ENCODE measurements at regions not wholly inside any gene's neighbourhood (a gene's known extent, or its start where the extent isn't known, plus 50 kb on each side); places are given as distances from the start of the nearest gene placed in this dataset.

- Histone ChIP-seq H3K4me3 (ENCODE audit: low read depth, low read length, poor library complexity, severe bottlenecking) (no peak overlapping the region), H3K9me2 (ENCODE audit: low read depth, low read length) (no peaks in the 10 kb centered on the region), H3F3A (ENCODE audit: insufficient read depth, low read length) (no peaks in the 10 kb centered on the region), H3K27me3 (ENCODE audit: insufficient read depth, low read length) (no peaks in the 10 kb centered on the region), H3K9ac (ENCODE audit: low read length) (no peak overlapping the region), H3K79me2 (ENCODE audit: insufficient read depth, low read length) (no peaks in the 10 kb centered on the region), H3K27ac (ENCODE audit: low read depth, low read length, poor library complexity, severe bottlenecking) (no peak overlapping the region), H3K9me3 (ENCODE audit: low read length) (no peaks in the 10 kb centered on the region), H2AFZ (ENCODE audit: low read length) (no peak overlapping the region), H4K20me1 (ENCODE audit: insufficient read depth, low read length) (no peaks in the 10 kb centered on the region), H3K4me2 (ENCODE audit: low read length) (no peak overlapping the region), H3K4me1 (ENCODE audit: insufficient read depth, low read length, severe bottlenecking) (no peaks in the 10 kb centered on the region), H3K36me3 (ENCODE audit: insufficient read depth, low read length) (no peaks in the 10 kb centered on the region)
- TF ChIP-seq, protein P1, sequence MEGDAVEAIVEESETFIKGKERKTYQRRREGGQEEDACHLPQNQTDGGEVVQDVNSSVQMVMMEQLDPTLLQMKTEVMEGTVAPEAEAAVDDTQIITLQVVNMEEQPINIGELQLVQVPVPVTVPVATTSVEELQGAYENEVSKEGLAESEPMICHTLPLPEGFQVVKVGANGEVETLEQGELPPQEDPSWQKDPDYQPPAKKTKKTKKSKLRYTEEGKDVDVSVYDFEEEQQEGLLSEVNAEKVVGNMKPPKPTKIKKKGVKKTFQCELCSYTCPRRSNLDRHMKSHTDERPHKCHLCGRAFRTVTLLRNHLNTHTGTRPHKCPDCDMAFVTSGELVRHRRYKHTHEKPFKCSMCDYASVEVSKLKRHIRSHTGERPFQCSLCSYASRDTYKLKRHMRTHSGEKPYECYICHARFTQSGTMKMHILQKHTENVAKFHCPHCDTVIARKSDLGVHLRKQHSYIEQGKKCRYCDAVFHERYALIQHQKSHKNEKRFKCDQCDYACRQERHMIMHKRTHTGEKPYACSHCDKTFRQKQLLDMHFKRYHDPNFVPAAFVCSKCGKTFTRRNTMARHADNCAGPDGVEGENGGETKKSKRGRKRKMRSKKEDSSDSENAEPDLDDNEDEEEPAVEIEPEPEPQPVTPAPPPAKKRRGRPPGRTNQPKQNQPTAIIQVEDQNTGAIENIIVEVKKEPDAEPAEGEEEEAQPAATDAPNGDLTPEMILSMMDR (IDR thresholded peaks at IDR 0.05; ENCODE audit: low read length), result no peak
Measured at GRCh38 chr9:89807682-89808075, 202.9 kb downstream of the GADD45G start.

GRCh38 chr9:89808076-89808755, 203.4 kb downstream of the GADD45G start:
- TF ChIP-seq, protein P1 (IDR thresholded peaks at IDR 0.05; ENCODE audit: low read length), result no peak; the same call in 1 of the 2 replicates
- no peak for TF ChIP-seq EZH2 (IDR thresholded peaks at IDR 0.05; ENCODE audit: borderline replicate concordance, low read length)
- H4K20me1 ChIP-seq (ENCODE audit: insufficient read depth, low read length), result no peaks in the 10 kb centered on the region
- no peak overlapping the region for H3K4me3 ChIP-seq (ENCODE audit: low read depth, low read length, poor library complexity, severe bottlenecking)
- no peaks in the 10 kb centered on the region for H3K9me2 ChIP-seq (ENCODE audit: low read depth, low read length)
- H3K4me1 ChIP-seq (ENCODE audit: insufficient read depth, low read length, severe bottlenecking), result no peaks in the 10 kb centered on the region
- no peaks in the 10 kb centered on the region for H3K36me3 ChIP-seq (ENCODE audit: insufficient read depth, low read length)
- no peak overlapping the region for H2AFZ ChIP-seq (ENCODE audit: low read length)
- H3K27ac ChIP-seq (ENCODE audit: low read depth, low read length, poor library complexity, severe bottlenecking), result no peak overlapping the region
- H3K9ac ChIP-seq (ENCODE audit: low read length), result no peak overlapping the region
- no peaks in the 10 kb centered on the region for H3K79me2 ChIP-seq (ENCODE audit: insufficient read depth, low read length)
- H3K9me3 ChIP-seq (ENCODE audit: low read length), result no peaks in the 10 kb centered on the region
- no peaks in the 10 kb centered on the region for H3K27me3 ChIP-seq (ENCODE audit: insufficient read depth, low read length)
- H3K4me2 ChIP-seq (ENCODE audit: low read length), result no peak overlapping the region
- no peaks in the 10 kb centered on the region for H3F3A ChIP-seq (ENCODE audit: insufficient read depth, low read length)

GRCh38 chr9:89808756-89809181, 204.0 kb downstream of the GADD45G start:
- Histone ChIP-seq H3K27ac (ENCODE audit: low read depth, low read length, poor library complexity, severe bottlenecking) (no peak overlapping the region), H4K20me1 (ENCODE audit: insufficient read depth, low read length) (no peaks in the 10 kb centered on the region), H2AFZ (ENCODE audit: low read length) (no peak overlapping the region), H3K27me3 (ENCODE audit: insufficient read depth, low read length) (no peaks in the 10 kb centered on the region), H3K9ac (ENCODE audit: low read length) (no peak overlapping the region), H3K36me3 (ENCODE audit: insufficient read depth, low read length) (no peaks in the 10 kb centered on the region), H3F3A (ENCODE audit: insufficient read depth, low read length) (no peaks in the 10 kb centered on the region), H3K4me2 (ENCODE audit: low read length) (no peak overlapping the region), H3K4me1 (ENCODE audit: insufficient read depth, low read length, severe bottlenecking) (no peaks in the 10 kb centered on the region), H3K9me2 (ENCODE audit: low read depth, low read length) (no peaks in the 10 kb centered on the region), H3K4me3 (ENCODE audit: low read depth, low read length, poor library complexity, severe bottlenecking) (no peak overlapping the region), H3K79me2 (ENCODE audit: insufficient read depth, low read length) (no peaks in the 10 kb centered on the region), H3K9me3 (ENCODE audit: low read length) (no peaks in the 10 kb centered on the region)
- TF ChIP-seq, protein P1 (IDR thresholded peaks at IDR 0.05; ENCODE audit: low read length), result no peak

Data from OCI-LY1 (cell line).